Osteocyte (in vitro differentiated cells): ENCODE measurements at regions not wholly inside any gene's neighbourhood (a gene's known extent, or its start where the extent isn't known, plus 50 kb on each side); places are given as distances from the start of the nearest gene placed in this dataset.
A peak's percentile ranks its signal among the peaks of the same experiment; 100 is the strongest.

Experiments used
- DNase-seq: peaks from one replicate; pipeline ENCODE4 v3.0.0; 2021; ENCODE audit warnings: mixed read lengths; ENCODE audit not compliant: unreplicated experiment; ENCODE audit errors: extremely low spot score
- H3K27ac Mint-ChIP-seq: one replicate; pipeline ENCODE4 v1.8.0; 2021; ENCODE audit warnings: mild to moderate bottlenecking, mixed read lengths; ENCODE audit not compliant: unreplicated experiment
- H3K27me3 Mint-ChIP-seq: one replicate; pipeline ENCODE4 v1.8.0; 2021; ENCODE audit warnings: mixed read lengths; ENCODE audit not compliant: unreplicated experiment
- H3K36me3 Mint-ChIP-seq: one replicate; pipeline ENCODE4 v1.8.0; 2021; ENCODE audit warnings: mixed read lengths; ENCODE audit not compliant: unreplicated experiment
- H3K4me1 Mint-ChIP-seq: one replicate; pipeline ENCODE4 v1.8.0; 2021; ENCODE audit warnings: mixed read lengths; ENCODE audit not compliant: unreplicated experiment
- H3K4me3 Mint-ChIP-seq: one replicate; pipeline ENCODE4 v1.8.0; 2021; ENCODE audit warnings: mild to moderate bottlenecking, moderate library complexity, mixed read lengths; ENCODE audit not compliant: unreplicated experiment
- H3K9me3 Mint-ChIP-seq: one replicate; pipeline ENCODE4 v1.8.0; 2021; ENCODE audit warnings: mixed read lengths; ENCODE audit not compliant: unreplicated experiment
- CTCF ChIP-seq: fragments of 200-600 bp; sonication (generic); IDR thresholded peaks from 2 replicates; pipeline ENCODE4 v1.5.0; 2021; ENCODE audit warnings: antibody characterized with exemption, mild to moderate bottlenecking, moderate library complexity

- Mint-ChIP-seq H3K36me3 (no peaks in the 10 kb centered on the region), H3K27me3 (peaks cover 4% of the 10 kb centered on the region), H3K9me3 (no peaks in the 10 kb centered on the region), H3K4me3 (no peak overlapping the region), H3K4me1 (peaks cover 5% of the 10 kb centered on the region), H3K27ac (no peak overlapping the region)
- TF ChIP-seq CTCF: no peak
- DNase-seq: no peak
Measured at GRCh38 chr2:199624958-199625357, 167.2 kb upstream of the SATB2 start.

GRCh38 chr2:199612509-199613130, 154.9 kb upstream of the SATB2 start:
- no peak for TF ChIP-seq CTCF
- no peak overlapping the region for H3K4me3 Mint-ChIP-seq
- H3K27ac Mint-ChIP-seq: no peak overlapping the region
- H3K4me1 Mint-ChIP-seq: no peaks in the 10 kb centered on the region
- no peaks in the 10 kb centered on the region for H3K36me3 Mint-ChIP-seq
- no peaks in the 10 kb centered on the region for H3K9me3 Mint-ChIP-seq
- peaks cover 6% of the 10 kb centered on the region for H3K27me3 Mint-ChIP-seq
- no peak for DNase-seq

GRCh38 chr2:199607914-199608313, 150.2 kb upstream of the SATB2 start:
- H3K4me3 Mint-ChIP-seq: no peak overlapping the region
- H3K9me3 Mint-ChIP-seq: no peaks in the 10 kb centered on the region
- no peak for TF ChIP-seq CTCF

GRCh38 chr2:199606193-199606780, 148.5 kb upstream of the SATB2 start:
- peak; percentile 21 for TF ChIP-seq CTCF
- no peak overlapping the region for H3K27ac Mint-ChIP-seq
- no peak overlapping the region for H3K4me3 Mint-ChIP-seq
- H3K9me3 Mint-ChIP-seq: no peaks in the 10 kb centered on the region
- H3K36me3 Mint-ChIP-seq: no peaks in the 10 kb centered on the region
- H3K4me1 Mint-ChIP-seq: no peaks in the 10 kb centered on the region
- no peak for DNase-seq
- peaks cover 8% of the 10 kb centered on the region for H3K27me3 Mint-ChIP-seq

More at GRCh38 chr2:199607914-199608313, 150.2 kb upstream of the SATB2 start:
- Mint-ChIP-seq H3K27me3 (peaks cover 8% of the 10 kb centered on the region), H3K36me3 (no peaks in the 10 kb centered on the region), H3K27ac (no peak overlapping the region), H3K4me1 (no peaks in the 10 kb centered on the region)
- DNase-seq: no peak

GRCh38 chr2:199603721-199604291, 146.1 kb upstream of the SATB2 start:
- Mint-ChIP-seq H3K27me3 (peaks cover 14% of the 10 kb centered on the region), H3K27ac (no peak overlapping the region), H3K4me1 (no peaks in the 10 kb centered on the region), H3K36me3 (no peaks in the 10 kb centered on the region), H3K9me3 (no peaks in the 10 kb centered on the region), H3K4me3 (no peak overlapping the region)
- no peak for DNase-seq
- no peak for TF ChIP-seq CTCF
